CD4-positive, alpha-beta T cell (primary cell): ENCODE measurements at regions not wholly inside any gene's neighbourhood (a gene's known extent, or its start where the extent isn't known, plus 50 kb on each side); places are given as distances from the start of the nearest gene placed in this dataset.

ENCODE experiments used
- ATAC-seq: fragments of 200-7000 bp; cut with Tn5 transposase; one replicate; pipeline ENCODE4 v1.10.0; 2022; ENCODE audit warnings: mild to moderate bottlenecking; ENCODE audit not compliant: poor library complexity
- CTCF ChIA-PET: fragments of 350-600 bp; sonication (Branson Sonifier 250); formaldehyde crosslinking; loops from one replicate; lab custom pipeline; 2021; ENCODE audit warnings: antibody characterized with exemption, inconsistent platforms; lab: Charles Lee
- POLR2A ChIA-PET: fragments of 350-600 bp; sonication (Branson Sonifier 250); formaldehyde crosslinking; loops from one replicate; lab custom pipeline; 2021; ENCODE audit warnings: antibody characterized with exemption, inconsistent platforms; lab: Charles Lee
- DNase-seq, 14 experiments: peaks; one replicate each; pipeline ENCODE4 v3.0.0-alpha.2; 2013 to 2020; ENCODE audit warnings: mixed read lengths in 2 of 14
- H3K27ac ChIP-seq, 2 donors: one replicate each; pipeline versions ENCODE4 v1.5.1 to v1.7.0; 2013; ENCODE audit warnings: low read length in 2 of 2, low read depth in 1 of 2, mild to moderate bottlenecking in 1 of 2
- H3K27me3 ChIP-seq, 2 experiments: 1 replicate in 1 of 2; 2 replicates in 1 of 2; pipeline versions ENCODE4 v1.6.1 to v1.7.0; 2013; ENCODE audit warnings: low read length in 2 of 2, control low read depth in 1 of 2, mild to moderate bottlenecking in 1 of 2, moderate library complexity in 1 of 2; ENCODE audit not compliant: insufficient read depth in 2 of 2, control insufficient read depth in 1 of 2
- H3K36me3 ChIP-seq: one replicate; pipeline ENCODE4 v1.6.1; 2013; ENCODE audit warnings: low read length, control low read depth; ENCODE audit not compliant: insufficient read depth
- H3K4me1 ChIP-seq: one replicate; pipeline ENCODE4 v1.6.1; 2013; ENCODE audit warnings: low read length, control low read depth; ENCODE audit not compliant: insufficient read depth
- H3K4me3 ChIP-seq: one replicate; pipeline ENCODE4 v1.5.1; 2013; ENCODE audit warnings: mild to moderate bottlenecking, low read length, moderate library complexity
- H3K9me3 ChIP-seq, 2 experiments: 1 replicate in 1 of 2; 2 replicates in 1 of 2; pipeline versions ENCODE4 v1.6.1 to v1.7.0; 2013; ENCODE audit warnings: low read length in 2 of 2, mild to moderate bottlenecking in 2 of 2, control low read depth in 1 of 2, moderate library complexity in 1 of 2; ENCODE audit not compliant: control insufficient read depth in 1 of 2, insufficient read depth in 1 of 2
- H3K27ac Mint-ChIP-seq: one replicate; pipeline ENCODE4 v1.8.0; 2020; ENCODE audit warnings: mixed read lengths
- H3K27me3 Mint-ChIP-seq: one replicate; pipeline ENCODE4 v1.8.0; 2021; ENCODE audit warnings: mixed read lengths
- H3K36me3 Mint-ChIP-seq: one replicate; pipeline ENCODE4 v1.8.0; 2021; ENCODE audit warnings: low read depth, mixed read lengths
- H3K4me1 Mint-ChIP-seq: one replicate; pipeline ENCODE4 v1.8.0; 2021; ENCODE audit warnings: low read depth, mixed read lengths
- H3K4me3 Mint-ChIP-seq: one replicate; pipeline ENCODE4 v1.8.0; 2020; ENCODE audit warnings: mild to moderate bottlenecking, mixed read lengths
- H3K9me3 Mint-ChIP-seq: one replicate; pipeline ENCODE4 v1.8.0; 2020; ENCODE audit warnings: mixed read lengths
- intact Hi-C, 2 experiments: fragments of 100-400 bp; cut with DNase I in 1 of 2; cut with micrococcal nuclease in 1 of 2; formaldehyde crosslinking; loops; one replicate each; pipeline versions ENCODE4 v1.15.1 to v1.9.0; 2023 to 2025; cut with DNase I, micrococcal nuclease
- TF ChIP-seq, protein P1 (sequence below): fragments of 200-600 bp; IDR thresholded peaks from one replicate; pipeline ENCODE4 v1.8.0; 2022; ENCODE audit warnings: antibody characterized with exemption, mild to moderate bottlenecking

DNA sequence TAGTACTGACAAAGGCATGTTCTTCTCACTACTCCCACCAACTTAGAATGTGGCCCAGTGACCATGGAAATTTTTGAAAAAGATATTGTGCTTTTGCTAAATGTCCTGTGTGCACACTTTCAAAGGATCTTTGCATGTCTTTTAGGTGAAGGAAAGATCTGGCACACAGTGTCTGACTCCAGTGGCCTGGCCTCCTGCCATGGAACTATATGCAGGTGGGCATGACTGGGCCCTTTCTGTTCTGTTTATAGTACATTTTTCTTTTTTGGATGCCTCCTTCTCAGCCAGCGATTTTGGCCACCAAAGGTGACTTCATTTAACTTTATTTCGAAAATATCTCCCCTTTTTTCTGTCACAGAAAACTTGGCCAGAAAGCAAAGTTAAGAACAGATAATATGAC is 999.7 kb upstream of the PIK3C3 start:
- Histone ChIP-seq H3K4me1 (no peaks in the 10 kb centered on the region), H3K9me3 (peaks cover 0 to 8% of the 10 kb centered on the region in 2 experiments), H3K36me3 (no peaks in the 10 kb centered on the region), H3K27me3 (no peaks in the 10 kb centered on the region), H3K4me3 (no peak overlapping the region), H3K27ac (no peak overlapping the region)
- Mint-ChIP-seq H3K4me3 (no peak overlapping the region), H3K9me3 (peaks cover 7% of the 10 kb centered on the region), H3K27me3 (no peaks in the 10 kb centered on the region), H3K36me3 (no peaks in the 10 kb centered on the region), H3K4me1 (no peaks in the 10 kb centered on the region), H3K27ac (no peak overlapping the region)
- DNase-seq (no peak), ATAC-seq (no peak)
- ChIA-PET POLR2A (no interaction called here), CTCF (no interaction called here)
- intact Hi-C loops: no loop called here
- TF ChIP-seq, protein P1, sequence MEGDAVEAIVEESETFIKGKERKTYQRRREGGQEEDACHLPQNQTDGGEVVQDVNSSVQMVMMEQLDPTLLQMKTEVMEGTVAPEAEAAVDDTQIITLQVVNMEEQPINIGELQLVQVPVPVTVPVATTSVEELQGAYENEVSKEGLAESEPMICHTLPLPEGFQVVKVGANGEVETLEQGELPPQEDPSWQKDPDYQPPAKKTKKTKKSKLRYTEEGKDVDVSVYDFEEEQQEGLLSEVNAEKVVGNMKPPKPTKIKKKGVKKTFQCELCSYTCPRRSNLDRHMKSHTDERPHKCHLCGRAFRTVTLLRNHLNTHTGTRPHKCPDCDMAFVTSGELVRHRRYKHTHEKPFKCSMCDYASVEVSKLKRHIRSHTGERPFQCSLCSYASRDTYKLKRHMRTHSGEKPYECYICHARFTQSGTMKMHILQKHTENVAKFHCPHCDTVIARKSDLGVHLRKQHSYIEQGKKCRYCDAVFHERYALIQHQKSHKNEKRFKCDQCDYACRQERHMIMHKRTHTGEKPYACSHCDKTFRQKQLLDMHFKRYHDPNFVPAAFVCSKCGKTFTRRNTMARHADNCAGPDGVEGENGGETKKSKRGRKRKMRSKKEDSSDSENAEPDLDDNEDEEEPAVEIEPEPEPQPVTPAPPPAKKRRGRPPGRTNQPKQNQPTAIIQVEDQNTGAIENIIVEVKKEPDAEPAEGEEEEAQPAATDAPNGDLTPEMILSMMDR: no peak

DNA sequence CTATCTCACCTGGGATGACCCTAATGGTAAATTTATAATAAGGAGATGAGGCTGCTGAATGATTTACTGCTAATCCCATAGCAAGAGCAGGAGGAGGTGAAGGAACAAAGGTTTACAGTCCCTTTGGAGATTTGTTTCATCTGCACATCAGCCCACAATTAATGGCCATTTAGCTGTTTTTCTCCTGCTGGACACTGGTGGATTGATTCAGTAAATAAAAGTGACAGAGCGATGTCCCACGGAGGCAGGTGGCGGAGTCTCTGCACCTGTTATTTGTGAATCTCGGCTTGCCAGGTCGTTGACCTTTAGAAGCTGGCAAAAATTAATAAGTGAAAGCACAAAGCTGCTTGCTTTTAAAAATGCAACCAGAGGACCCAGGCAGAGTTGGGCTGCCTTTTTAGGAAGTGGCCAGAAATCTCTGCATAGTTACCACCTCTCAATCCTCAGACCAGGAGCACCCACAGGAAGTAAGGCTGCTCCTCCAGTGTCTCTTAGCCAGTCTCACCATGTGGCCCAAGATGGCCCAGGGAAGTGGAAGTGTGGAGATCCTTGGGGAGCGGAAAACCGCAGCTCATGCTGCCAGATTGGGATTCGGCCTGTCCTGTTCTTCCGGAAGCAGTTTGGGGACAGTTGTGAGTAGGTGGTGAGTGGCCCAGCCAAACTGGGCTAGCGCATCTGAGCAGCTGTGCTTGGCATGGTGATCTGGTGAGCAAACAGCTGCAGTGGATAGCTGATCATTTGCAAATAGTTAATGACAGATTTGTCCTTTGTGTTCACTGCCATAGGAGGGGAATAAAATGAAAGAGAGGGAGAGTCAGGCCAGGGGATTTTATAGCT is 1005.7 kb upstream of the PIK3C3 start:
- Histone ChIP-seq H3K9me3 (peaks cover 6 to 23% of the 10 kb centered on the region in 2 experiments), H3K27ac (no peak overlapping the region), H3K36me3 (no peaks in the 10 kb centered on the region), H3K4me3 (no peak overlapping the region), H3K27me3 (no peaks in the 10 kb centered on the region), H3K4me1 (no peaks in the 10 kb centered on the region)
- Mint-ChIP-seq H3K9me3 (no peaks in the 10 kb centered on the region), H3K27ac (no peak overlapping the region), H3K36me3 (no peaks in the 10 kb centered on the region), H3K27me3 (no peaks in the 10 kb centered on the region), H3K4me3 (no peak overlapping the region), H3K4me1 (no peaks in the 10 kb centered on the region)
- DNase-seq (no peak), ATAC-seq (no peak)
- ChIA-PET POLR2A (no interaction called here), CTCF (no interaction called here)
- TF ChIP-seq, protein P1: no peak
- intact Hi-C loops: no loop called here

DNA sequence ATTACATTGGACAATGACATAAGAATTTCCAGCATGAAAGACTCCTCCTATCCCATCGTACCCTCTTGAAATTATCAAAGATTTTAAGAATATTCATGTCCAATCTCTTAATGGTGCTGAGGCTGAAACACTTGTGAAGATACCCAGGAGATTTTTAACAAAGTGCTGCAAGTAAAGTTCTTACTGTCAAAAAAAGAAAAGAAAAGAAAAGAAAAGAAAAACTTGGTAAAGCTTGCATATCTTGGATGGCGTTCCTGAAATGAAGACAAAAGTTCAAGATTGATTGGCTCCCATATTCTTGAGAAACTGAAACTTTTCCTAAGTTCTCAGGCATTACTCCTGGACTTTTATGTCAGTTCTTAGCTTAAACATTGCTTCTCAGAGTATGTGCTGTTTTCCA is 1010.5 kb upstream of the PIK3C3 start:
- ChIA-PET POLR2A (no interaction called here), CTCF (no interaction called here)
- TF ChIP-seq, protein P1: no peak
- Mint-ChIP-seq H3K9me3 (no peaks in the 10 kb centered on the region), H3K27me3 (no peaks in the 10 kb centered on the region), H3K4me3 (no peak overlapping the region), H3K36me3 (no peaks in the 10 kb centered on the region), H3K4me1 (no peaks in the 10 kb centered on the region), H3K27ac (no peak overlapping the region)
- ATAC-seq (no peak), DNase-seq (no peak)
- Histone ChIP-seq H3K27me3 (no peaks in the 10 kb centered on the region), H3K9me3 (peaks cover 6 to 17% of the 10 kb centered on the region in 2 experiments), H3K36me3 (no peaks in the 10 kb centered on the region), H3K4me1 (no peaks in the 10 kb centered on the region), H3K27ac (no peak overlapping the region), H3K4me3 (no peak overlapping the region)
- intact Hi-C loops: no loop called here
